Activated B cell treated with CpG ODN at 0.5 μM for 24 hours (primary cell): ENCODE measurements at regions not wholly inside any gene's neighbourhood (a gene's known extent, or its start where the extent isn't known, plus 50 kb on each side); places are given as distances from the start of the nearest gene placed in this dataset.

ENCODE experiments used
- ATAC-seq: fragments of 200-7000 bp; cut with Tn5 transposase; one replicate; pipeline ENCODE4 v1.10.0; 2021; ENCODE audit warnings: low read depth, mild to moderate bottlenecking, moderate library complexity
- CTCF ChIA-PET: fragments of 350-600 bp; sonication (Branson Sonifier 250); formaldehyde crosslinking; loops from one replicate; lab custom pipeline; 2021; ENCODE audit warnings: antibody characterized with exemption; lab: Charles Lee
- POLR2A ChIA-PET: fragments of 350-600 bp; sonication (Branson Sonifier 250); formaldehyde crosslinking; loops from one replicate; lab custom pipeline; 2021; ENCODE audit warnings: antibody characterized with exemption; lab: Charles Lee
- DNase-seq: peaks from one replicate; pipeline ENCODE4 v3.0.0; 2022
- H3K27ac Mint-ChIP-seq: one replicate; pipeline ENCODE4 v1.8.0; 2020; ENCODE audit warnings: mixed read lengths
- H3K27me3 Mint-ChIP-seq: one replicate; pipeline ENCODE4 v1.8.0; 2021; ENCODE audit warnings: mixed read lengths
- H3K36me3 Mint-ChIP-seq: one replicate; pipeline ENCODE4 v1.8.0; 2021; ENCODE audit warnings: low read depth, mixed read lengths
- H3K4me1 Mint-ChIP-seq: one replicate; pipeline ENCODE4 v1.8.0; 2021; ENCODE audit warnings: mixed read lengths
- H3K4me3 Mint-ChIP-seq: one replicate; pipeline ENCODE4 v1.8.0; 2020; ENCODE audit warnings: mild to moderate bottlenecking, mixed read lengths
- H3K9me3 Mint-ChIP-seq: one replicate; pipeline ENCODE4 v1.8.0; 2020; ENCODE audit warnings: mixed read lengths
- CTCF ChIP-seq: fragments of 200-600 bp; IDR thresholded peaks from one replicate; pipeline ENCODE4 v1.8.0; 2022; ENCODE audit warnings: antibody characterized with exemption, mild to moderate bottlenecking
- intact Hi-C: fragments of 100-400 bp; cut with micrococcal nuclease; formaldehyde crosslinking; loops from one replicate; pipeline ENCODE4 v1.15.1; 2024

- Mint-ChIP-seq H3K27ac (no peak overlapping the region), H3K36me3 (no peaks in the 10 kb centered on the region), H3K4me1 (peaks cover 5% of the 10 kb centered on the region), H3K9me3 (peaks cover 5% of the 10 kb centered on the region), H3K4me3 (no peak overlapping the region), H3K27me3 (no peaks in the 10 kb centered on the region)
- DNase-seq (no peak), ATAC-seq (no peak)
- CTCF ChIA-PET: no interaction called here
- POLR2A ChIA-PET: no interaction called here
- intact Hi-C loops: no loop called here
- TF ChIP-seq CTCF: no peak
These were observed 130.7 kb downstream of the ZFP36L2 start for GRCh38 chr2:43095533-43096295.

GRCh38 chr2:43092520-43093179, 133.8 kb downstream of the ZFP36L2 start:
- CTCF ChIA-PET: no interaction called here

GRCh38 chr2:43090317-43090716, 136.1 kb downstream of the ZFP36L2 start:
- no peaks in the 10 kb centered on the region for H3K36me3 Mint-ChIP-seq
- no peak overlapping the region for H3K4me3 Mint-ChIP-seq
- H3K4me1 Mint-ChIP-seq: no peaks in the 10 kb centered on the region
- ChIA-PET POLR2A (no interaction called here), CTCF (interaction anchor here (1.0 kb wide), 1 partner anchor 10 kb away, joined by 4 read pairs; no protein-coding TSS in a partner anchor)
- no peak for ATAC-seq
- H3K9me3 Mint-ChIP-seq: peaks cover 9% of the 10 kb centered on the region
- no peak overlapping the region for H3K27ac Mint-ChIP-seq
- intact Hi-C loops: no loop called here
- no peak for DNase-seq
- TF ChIP-seq CTCF: no peak
- H3K27me3 Mint-ChIP-seq: no peaks in the 10 kb centered on the region

More at GRCh38 chr2:43092520-43093179, 133.8 kb downstream of the ZFP36L2 start:
- no peaks in the 10 kb centered on the region for H3K27me3 Mint-ChIP-seq
- intact Hi-C loops: no loop called here
- H3K4me3 Mint-ChIP-seq: no peak overlapping the region
- TF ChIP-seq CTCF: no peak
- DNase-seq (no peak), ATAC-seq (no peak)
- no peaks in the 10 kb centered on the region for H3K36me3 Mint-ChIP-seq
- no peak overlapping the region for H3K27ac Mint-ChIP-seq
- POLR2A ChIA-PET: no interaction called here
- peaks cover 9% of the 10 kb centered on the region for H3K9me3 Mint-ChIP-seq
- H3K4me1 Mint-ChIP-seq: peaks cover 3% of the 10 kb centered on the region

- DNase-seq (no peak), ATAC-seq (no peak)
- Mint-ChIP-seq H3K27me3 (no peaks in the 10 kb centered on the region), H3K9me3 (peaks cover 7% of the 10 kb centered on the region), H3K4me3 (no peak overlapping the region), H3K4me1 (no peaks in the 10 kb centered on the region), H3K36me3 (no peaks in the 10 kb centered on the region), H3K27ac (no peak overlapping the region)
- ChIA-PET POLR2A (no interaction called here), CTCF (no interaction called here)
- intact Hi-C loops: no loop called here
- TF ChIP-seq CTCF: no peak
These were observed 138.0 kb downstream of the ZFP36L2 start for GRCh38 chr2:43088143-43089073.
